NCI-H2227 (cell line): ENCODE measurements at regions not wholly inside any gene's neighbourhood (a gene's known extent, or its start where the extent isn't known, plus 50 kb on each side); places are given as distances from the start of the nearest gene placed in this dataset.
"Not testable (repeated sequence)": the region's sequence is repeated elsewhere in the genome, so short reads cannot be mapped to it uniquely, and the experiment has no call there.

Experiments used
- DNase-seq: peaks from one replicate; lab custom pipeline; 2025; ENCODE audit not compliant: unreplicated experiment; lab: John Stamatoyannopoulos, UW

- DNase-seq: no peak
Measured at GRCh38 chr2:57402755-57403154, 643.9 kb upstream of the VRK2 start.

DNA sequence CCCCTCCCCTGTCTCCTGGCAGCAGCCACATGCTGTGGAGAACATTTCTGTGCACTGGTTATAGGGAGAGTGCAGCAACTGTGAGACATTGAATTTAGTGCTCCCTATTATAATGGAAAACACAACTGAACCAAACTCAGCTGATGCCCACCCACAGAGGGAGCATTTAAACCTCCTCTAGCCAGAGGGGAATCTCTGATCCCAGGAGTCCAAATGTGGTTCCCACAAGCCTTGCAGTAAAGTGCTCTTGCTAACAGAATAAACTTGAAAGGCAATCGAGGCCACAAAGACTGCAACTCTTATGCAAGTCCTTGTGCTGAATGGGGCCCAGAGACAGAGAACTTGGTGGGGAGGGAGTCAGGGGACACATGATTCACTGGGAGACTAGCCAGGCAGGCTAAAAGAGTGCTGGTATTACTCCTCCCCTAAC lies 638.8 kb upstream of the VRK2 start:
- no peak for DNase-seq

- DNase-seq: no peak
Measured at GRCh38 chr2:57408587-57408986, 638.0 kb upstream of the VRK2 start.

DNA sequence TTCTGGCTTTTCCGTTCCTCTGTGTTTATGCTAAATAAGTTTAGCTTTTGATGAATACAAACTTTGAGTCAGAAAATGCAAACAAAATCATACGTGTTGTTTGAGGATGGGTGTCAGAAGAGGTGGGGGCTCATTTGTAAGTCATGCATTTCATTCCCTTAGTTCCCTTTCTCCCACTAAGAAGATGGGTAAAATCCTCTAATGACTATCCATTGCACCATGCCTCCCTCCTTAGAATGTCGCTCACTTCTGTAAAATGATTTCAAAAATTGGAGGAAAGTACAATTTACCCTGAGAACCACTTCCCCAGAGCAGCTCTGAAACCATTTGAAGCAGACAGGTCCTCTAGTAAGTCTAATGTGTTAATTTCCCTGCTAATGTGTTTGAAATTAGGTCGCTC lies 629.6 kb upstream of the VRK2 start:
- no peak for DNase-seq

- not testable (repeated sequence) for DNase-seq
Measured at GRCh38 chr2:57418859-57419346, 627.7 kb upstream of the VRK2 start.

- no peak for DNase-seq
Measured at GRCh38 chr2:57429831-57430230, 616.8 kb upstream of the VRK2 start.

DNA sequence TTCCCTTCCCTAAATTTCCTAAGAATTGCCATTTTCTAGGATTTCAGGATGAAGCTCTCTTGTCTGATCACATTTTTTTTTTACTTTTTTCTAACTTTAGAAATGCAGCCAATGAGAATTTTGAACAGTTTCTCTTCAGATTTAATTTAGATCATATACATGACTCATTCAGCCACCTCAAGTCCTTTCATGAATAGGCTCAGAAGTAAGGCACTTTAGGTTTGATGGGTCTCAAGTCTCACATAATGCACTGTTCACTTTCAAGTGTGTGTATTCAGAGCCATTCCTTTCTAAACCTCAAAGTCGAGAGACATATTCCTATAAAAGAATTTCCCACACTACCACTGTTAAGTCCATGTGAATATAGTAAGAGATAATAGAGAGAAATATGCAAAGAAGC lies 614.1 kb upstream of the VRK2 start:
- no peak for DNase-seq

- no peak for DNase-seq
Measured at GRCh38 chr2:57434441-57434840, 612.2 kb upstream of the VRK2 start.

DNA sequence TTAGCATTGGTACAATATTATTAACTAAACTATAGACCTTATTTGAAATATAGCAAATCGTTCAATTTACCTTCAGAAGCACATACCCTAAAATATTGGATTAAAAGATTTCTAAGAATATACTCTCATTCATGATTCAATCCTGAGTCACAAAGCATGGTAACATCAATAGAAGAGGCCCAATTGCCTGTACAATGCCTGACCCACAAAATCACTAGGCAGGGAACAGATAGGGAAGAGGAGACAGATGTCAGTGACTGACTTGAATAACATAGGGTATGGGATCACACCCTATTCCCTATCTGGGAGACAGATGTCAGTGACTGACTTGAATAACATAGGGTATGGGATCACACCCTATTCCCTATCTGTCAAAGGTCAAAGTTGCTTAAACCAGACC lies 611.6 kb upstream of the VRK2 start:
- DNase-seq: no peak

- DNase-seq: no peak
Measured at GRCh38 chr2:57437077-57437476, 609.5 kb upstream of the VRK2 start.

DNA sequence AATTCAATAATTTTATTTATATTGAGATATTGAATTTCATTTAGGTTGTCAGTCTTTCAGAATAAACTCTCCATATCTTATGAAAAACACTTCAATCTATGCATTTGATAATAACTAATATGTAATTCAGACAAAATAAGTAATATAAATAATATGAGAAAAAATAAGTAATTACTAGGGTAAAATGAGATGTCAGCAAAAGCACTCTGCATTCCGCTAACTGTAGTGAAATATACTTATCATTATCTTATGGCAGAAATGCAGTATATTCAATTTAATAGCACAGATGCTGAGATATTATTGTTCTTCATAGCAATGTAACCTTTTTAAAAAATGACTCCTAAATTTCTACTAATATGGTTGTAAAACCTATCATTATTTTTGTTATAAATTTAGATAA lies 606.2 kb upstream of the VRK2 start:
- no peak for DNase-seq

DNA sequence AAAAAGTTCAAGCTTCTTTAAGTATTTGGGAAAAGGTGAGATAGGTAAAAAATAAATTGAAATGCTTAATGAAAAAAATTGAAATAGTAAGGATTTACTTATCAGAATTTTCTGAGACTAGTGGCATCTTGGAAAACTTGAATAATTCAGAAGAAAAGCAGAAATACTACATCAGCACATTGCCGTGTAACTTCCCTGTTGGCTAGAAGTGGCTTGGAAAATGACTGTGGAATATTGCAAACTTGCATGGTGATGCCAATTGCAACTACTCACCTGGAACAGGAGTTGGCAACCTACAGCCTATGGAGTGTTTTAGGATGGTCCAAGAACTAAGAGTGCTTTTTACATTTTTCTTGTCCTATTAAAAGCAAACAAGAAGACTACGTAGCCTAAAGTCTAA lies 603.5 kb upstream of the VRK2 start:
- no peak for DNase-seq

GRCh38 chr2:57443973-57444521 lies 602.6 kb upstream of the VRK2 start:
- DNase-seq: no peak

- DNase-seq: no peak
Measured at GRCh38 chr2:57444752-57445430, 601.7 kb upstream of the VRK2 start.

- DNase-seq: no peak
Measured at GRCh38 chr2:57448816-57449215, 597.8 kb upstream of the VRK2 start.

GRCh38 chr2:57450170-57450569 lies 596.4 kb upstream of the VRK2 start:
- DNase-seq: no peak

- DNase-seq: no peak
Measured at GRCh38 chr2:57452634-57453033, 594.0 kb upstream of the VRK2 start.

GRCh38 chr2:57453945-57454344 lies 592.7 kb upstream of the VRK2 start:
- no peak for DNase-seq

DNA sequence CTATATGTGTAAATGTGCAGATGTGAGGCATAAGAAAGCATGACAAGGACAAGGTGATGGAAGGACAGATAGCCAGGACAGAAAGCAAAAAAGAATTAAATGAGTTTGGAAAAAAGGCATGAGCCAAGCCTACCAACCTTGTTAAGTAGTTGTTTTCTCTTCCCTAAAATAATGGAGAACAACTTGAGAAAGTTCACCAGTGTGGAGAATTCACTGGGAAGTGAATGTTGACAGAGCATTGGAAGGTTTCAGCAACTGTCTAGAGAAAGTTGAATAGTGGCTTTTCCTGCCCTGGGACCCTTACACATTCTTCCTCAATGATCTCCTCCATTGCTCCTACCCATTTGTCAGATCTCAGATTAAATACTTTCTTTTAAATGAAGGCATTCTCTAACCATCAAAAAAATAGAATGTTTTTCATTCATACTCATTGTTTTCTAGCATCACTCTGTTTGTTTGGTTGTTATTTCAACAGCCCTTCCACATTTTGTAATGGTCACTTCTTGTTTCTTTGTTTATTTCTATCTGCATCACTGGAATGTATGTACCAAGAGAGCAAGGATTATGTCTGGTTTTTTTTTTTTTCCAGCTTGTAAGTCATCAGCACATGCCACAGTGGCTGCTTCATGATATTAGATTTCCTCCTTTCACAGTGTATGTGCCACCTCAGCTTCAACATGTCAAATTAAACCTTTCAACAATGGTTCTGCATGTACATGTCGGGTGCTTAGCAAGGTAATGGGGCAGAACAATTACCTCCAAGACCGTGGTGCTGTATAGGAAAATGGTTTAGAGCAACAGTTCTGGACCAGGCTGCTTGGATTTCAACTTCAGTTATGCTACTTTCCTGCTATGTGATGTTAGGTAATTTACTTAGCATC lies 586.0 kb upstream of the VRK2 start:
- DNase-seq: no peak

- DNase-seq: no peak
Measured at GRCh38 chr2:57461624-57462023, 585.0 kb upstream of the VRK2 start.

GRCh38 chr2:57465067-57465466 lies 581.5 kb upstream of the VRK2 start:
- DNase-seq: no peak

GRCh38 chr2:57465967-57466366 lies 580.6 kb upstream of the VRK2 start:
- no peak for DNase-seq
